ENCODE measurements at regions not wholly inside any gene's neighbourhood (a gene's known extent, or its start where the extent isn't known, plus 50 kb on each side); places are given as distances from the start of the nearest gene placed in this dataset.

GRCh38 chr10:117752103-117752502 is 209.6 kb downstream of the EMX2 start:
- Histone ChIP-seq H3K9me3 (ENCODE audit: insufficient read depth, low read depth, low read length) (no peaks in the 10 kb centered on the region), H3K4me1 (ENCODE audit: insufficient read depth, low read length) (peaks cover 6% of the 10 kb centered on the region), H3K27ac (ENCODE audit: low read depth, low read length) (no peak overlapping the region), H3K27me3 (ENCODE audit: insufficient read depth, low read length) (no peaks in the 10 kb centered on the region), H3K36me3 (ENCODE audit: insufficient read depth, low read length) (no peaks in the 10 kb centered on the region), H3K9ac (ENCODE audit: low read depth, low read length) (no peak overlapping the region), H3K4me3 (ENCODE audit: low read length) (no peak overlapping the region)
- WGBS, result 86% methylated on average over 4 of the region's 4 CpGs

- Histone ChIP-seq H3K27ac (ENCODE audit: low read depth, low read length) (no peak overlapping the region), H3K9ac (ENCODE audit: low read depth, low read length) (no peak overlapping the region), H3K9me3 (ENCODE audit: insufficient read depth, low read depth, low read length) (no peaks in the 10 kb centered on the region), H3K27me3 (ENCODE audit: insufficient read depth, low read length) (no peaks in the 10 kb centered on the region), H3K4me1 (ENCODE audit: insufficient read depth, low read length) (peaks cover 6% of the 10 kb centered on the region), H3K4me3 (ENCODE audit: low read length) (no peak overlapping the region), H3K36me3 (ENCODE audit: insufficient read depth, low read length) (no peaks in the 10 kb centered on the region)
- 95% methylated on average over 15 of the region's 15 CpGs for WGBS
Measured at GRCh38 chr10:117754770-117755658, 212.5 kb downstream of the EMX2 start.

- no peaks in the 10 kb centered on the region for H3K27me3 ChIP-seq (ENCODE audit: insufficient read depth, low read length)
- H3K4me3 ChIP-seq (ENCODE audit: low read length), result no peak overlapping the region
- 69% methylated on average over 3 of the region's 3 CpGs for WGBS
- no peak overlapping the region for H3K27ac ChIP-seq (ENCODE audit: low read depth, low read length)
- H3K4me1 ChIP-seq (ENCODE audit: insufficient read depth, low read length), result peaks cover 6% of the 10 kb centered on the region
- H3K36me3 ChIP-seq (ENCODE audit: insufficient read depth, low read length), result no peaks in the 10 kb centered on the region
- no peak overlapping the region for H3K9ac ChIP-seq (ENCODE audit: low read depth, low read length)
- no peaks in the 10 kb centered on the region for H3K9me3 ChIP-seq (ENCODE audit: insufficient read depth, low read depth, low read length)
Measured at GRCh38 chr10:117755659-117756014, 213.1 kb downstream of the EMX2 start.

- Histone ChIP-seq H3K36me3 (ENCODE audit: insufficient read depth, low read length) (no peaks in the 10 kb centered on the region), H3K27ac (ENCODE audit: low read depth, low read length) (no peak overlapping the region), H3K4me1 (ENCODE audit: insufficient read depth, low read length) (peaks cover 6% of the 10 kb centered on the region), H3K4me3 (ENCODE audit: low read length) (no peak overlapping the region), H3K27me3 (ENCODE audit: insufficient read depth, low read length) (no peaks in the 10 kb centered on the region), H3K9ac (ENCODE audit: low read depth, low read length) (no peak overlapping the region), H3K9me3 (ENCODE audit: insufficient read depth, low read depth, low read length) (no peaks in the 10 kb centered on the region)
- WGBS, result 91% methylated on average over 9 of the region's 9 CpGs
Measured at GRCh38 chr10:117757086-117757720, 214.7 kb downstream of the EMX2 start.

GRCh38 chr10:117759266-117759665 is 216.7 kb downstream of the EMX2 start:
- H3K27ac ChIP-seq (ENCODE audit: low read depth, low read length), result no peak overlapping the region
- H3K9ac ChIP-seq (ENCODE audit: low read depth, low read length), result no peak overlapping the region
- H3K4me1 ChIP-seq (ENCODE audit: insufficient read depth, low read length), result peaks cover 6% of the 10 kb centered on the region
- WGBS, result 96% methylated on average over 11 of the region's 11 CpGs
- H3K4me3 ChIP-seq (ENCODE audit: low read length), result no peak overlapping the region
- H3K36me3 ChIP-seq (ENCODE audit: insufficient read depth, low read length), result no peaks in the 10 kb centered on the region
- no peaks in the 10 kb centered on the region for H3K27me3 ChIP-seq (ENCODE audit: insufficient read depth, low read length)
- no peaks in the 10 kb centered on the region for H3K9me3 ChIP-seq (ENCODE audit: insufficient read depth, low read depth, low read length)

GRCh38 chr10:117761695-117762094 is 219.1 kb downstream of the EMX2 start:
- H3K4me3 ChIP-seq (ENCODE audit: low read length), result no peak overlapping the region
- H3K27ac ChIP-seq (ENCODE audit: low read depth, low read length), result no peak overlapping the region
- no peak overlapping the region for H3K9ac ChIP-seq (ENCODE audit: low read depth, low read length)
- no peaks in the 10 kb centered on the region for H3K27me3 ChIP-seq (ENCODE audit: insufficient read depth, low read length)
- no peaks in the 10 kb centered on the region for H3K36me3 ChIP-seq (ENCODE audit: insufficient read depth, low read length)
- WGBS, result 94% methylated on average over 4 of the region's 6 CpGs
- no peaks in the 10 kb centered on the region for H3K9me3 ChIP-seq (ENCODE audit: insufficient read depth, low read depth, low read length)
- no peaks in the 10 kb centered on the region for H3K4me1 ChIP-seq (ENCODE audit: insufficient read depth, low read length)

GRCh38 chr10:117762126-117762818 is 219.7 kb downstream of the EMX2 start:
- no peaks in the 10 kb centered on the region for H3K27me3 ChIP-seq (ENCODE audit: insufficient read depth, low read length)
- 94% methylated on average over 14 of the region's 14 CpGs for WGBS
- H3K4me3 ChIP-seq (ENCODE audit: low read length), result no peak overlapping the region
- no peaks in the 10 kb centered on the region for H3K9me3 ChIP-seq (ENCODE audit: insufficient read depth, low read depth, low read length)
- no peaks in the 10 kb centered on the region for H3K4me1 ChIP-seq (ENCODE audit: insufficient read depth, low read length)
- H3K27ac ChIP-seq (ENCODE audit: low read depth, low read length), result no peak overlapping the region
- no peaks in the 10 kb centered on the region for H3K36me3 ChIP-seq (ENCODE audit: insufficient read depth, low read length)
- H3K9ac ChIP-seq (ENCODE audit: low read depth, low read length), result no peak overlapping the region

GRCh38 chr10:117762819-117763172 is 220.2 kb downstream of the EMX2 start:
- no peaks in the 10 kb centered on the region for H3K4me1 ChIP-seq (ENCODE audit: insufficient read depth, low read length)
- no peak overlapping the region for H3K27ac ChIP-seq (ENCODE audit: low read depth, low read length)
- H3K27me3 ChIP-seq (ENCODE audit: insufficient read depth, low read length), result no peaks in the 10 kb centered on the region
- 83% methylated on average over 9 of the region's 9 CpGs for WGBS
- no peak overlapping the region for H3K4me3 ChIP-seq (ENCODE audit: low read length)
- H3K9ac ChIP-seq (ENCODE audit: low read depth, low read length), result no peak overlapping the region
- no peaks in the 10 kb centered on the region for H3K36me3 ChIP-seq (ENCODE audit: insufficient read depth, low read length)
- H3K9me3 ChIP-seq (ENCODE audit: insufficient read depth, low read depth, low read length), result no peaks in the 10 kb centered on the region

- H3K4me3 ChIP-seq (ENCODE audit: low read length), result no peak overlapping the region
- no peak overlapping the region for H3K27ac ChIP-seq (ENCODE audit: low read depth, low read length)
- 81% methylated on average over 4 of the region's 4 CpGs for WGBS
- H3K9ac ChIP-seq (ENCODE audit: low read depth, low read length), result no peak overlapping the region
- H3K4me1 ChIP-seq (ENCODE audit: insufficient read depth, low read length), result no peaks in the 10 kb centered on the region
- H3K9me3 ChIP-seq (ENCODE audit: insufficient read depth, low read depth, low read length), result 0 out of 2 replicates have a peak, but pooled peaks cover 3% of the 10 kb centered on the region
- no peaks in the 10 kb centered on the region for H3K36me3 ChIP-seq (ENCODE audit: insufficient read depth, low read length)
- no peaks in the 10 kb centered on the region for H3K27me3 ChIP-seq (ENCODE audit: insufficient read depth, low read length)
Measured at GRCh38 chr10:117763528-117763927, 221.0 kb downstream of the EMX2 start.

GRCh38 chr10:117768333-117769042 is 225.9 kb downstream of the EMX2 start:
- H3K27ac ChIP-seq (ENCODE audit: low read depth, low read length), result no peak overlapping the region
- H3K9ac ChIP-seq (ENCODE audit: low read depth, low read length), result no peak overlapping the region
- 0 out of 2 replicates have a peak, but pooled peaks cover 5% of the 10 kb centered on the region for H3K9me3 ChIP-seq (ENCODE audit: insufficient read depth, low read depth, low read length)
- 100% methylated on average over 2 of the region's 2 CpGs for WGBS
- no peaks in the 10 kb centered on the region for H3K27me3 ChIP-seq (ENCODE audit: insufficient read depth, low read length)
- H3K4me3 ChIP-seq (ENCODE audit: low read length), result no peak overlapping the region
- H3K4me1 ChIP-seq (ENCODE audit: insufficient read depth, low read length), result 0 out of 2 replicates have a peak, but pooled peaks cover 5% of the 10 kb centered on the region
- no peaks in the 10 kb centered on the region for H3K36me3 ChIP-seq (ENCODE audit: insufficient read depth, low read length)

- H3K9me3 ChIP-seq (ENCODE audit: insufficient read depth, low read depth, low read length), result no peaks in the 10 kb centered on the region
- H3K36me3 ChIP-seq (ENCODE audit: insufficient read depth, low read length), result no peaks in the 10 kb centered on the region
- no peak overlapping the region for H3K27ac ChIP-seq (ENCODE audit: low read depth, low read length)
- H3K9ac ChIP-seq (ENCODE audit: low read depth, low read length), result no peak overlapping the region
- 0 out of 2 replicates have a peak, but pooled peaks cover 5% of the 10 kb centered on the region for H3K4me1 ChIP-seq (ENCODE audit: insufficient read depth, low read length)
- H3K27me3 ChIP-seq (ENCODE audit: insufficient read depth, low read length), result no peaks in the 10 kb centered on the region
- no peak overlapping the region for H3K4me3 ChIP-seq (ENCODE audit: low read length)
- WGBS, result 100% methylated on average over 1 of the region's 3 CpGs
Measured at GRCh38 chr10:117775526-117775925, 233.0 kb downstream of the EMX2 start.

All from HUES64 (cell line).